ENCODE measurements at regions not wholly inside any gene's neighbourhood (a gene's known extent, or its start where the extent isn't known, plus 50 kb on each side); places are given as distances from the start of the nearest gene placed in this dataset.
A peak's percentile ranks its signal among the peaks of the same experiment; 100 is the strongest.

DNA sequence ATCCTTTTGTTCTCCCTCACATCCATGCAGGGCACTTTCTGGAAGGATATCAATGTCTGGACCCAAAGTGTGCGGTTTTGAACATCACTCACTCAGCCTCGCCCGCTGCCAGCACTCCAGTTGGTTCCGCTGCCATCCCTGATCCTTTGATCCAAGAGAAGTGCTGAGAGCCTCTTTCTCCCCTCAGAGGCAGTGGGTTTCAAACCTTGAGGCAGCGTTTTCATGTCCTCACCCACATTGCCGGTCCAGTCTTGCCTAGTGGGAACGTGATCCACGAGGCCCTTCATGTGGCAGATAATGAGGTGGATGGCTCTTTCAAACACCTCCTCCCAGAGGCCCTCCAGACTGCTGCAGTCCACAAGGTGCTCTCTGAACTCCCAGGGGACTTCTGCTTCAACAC, 122.2 kb downstream of the ACTL8 start:
- no peak for FAIRE-seq

DNA sequence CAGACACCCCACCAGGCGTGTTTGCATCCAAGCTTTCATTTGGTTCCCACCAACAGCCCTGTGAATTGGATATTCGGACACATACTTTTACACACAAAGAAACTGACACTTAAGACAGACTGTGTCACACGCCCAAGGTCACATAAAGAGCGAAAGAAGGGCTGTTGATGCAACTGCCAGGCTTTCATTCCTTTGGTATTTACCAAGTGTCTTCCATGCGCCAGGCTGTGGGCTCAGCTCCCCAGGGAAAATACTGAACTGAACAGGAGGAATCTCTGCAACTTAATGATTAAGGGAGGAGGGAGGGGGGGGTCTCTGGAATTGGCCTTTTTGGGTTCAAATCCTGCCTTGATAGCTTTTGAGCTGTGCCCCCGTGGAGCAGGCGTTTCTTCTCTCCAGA, 122.8 kb downstream of the ACTL8 start:
- no peak for DNase-seq (ENCODE audit: low spot score)

More for the DNA sequence above, 122.2 kb downstream of the ACTL8 start:
- DNase-seq (ENCODE audit: low spot score): no peak

DNA sequence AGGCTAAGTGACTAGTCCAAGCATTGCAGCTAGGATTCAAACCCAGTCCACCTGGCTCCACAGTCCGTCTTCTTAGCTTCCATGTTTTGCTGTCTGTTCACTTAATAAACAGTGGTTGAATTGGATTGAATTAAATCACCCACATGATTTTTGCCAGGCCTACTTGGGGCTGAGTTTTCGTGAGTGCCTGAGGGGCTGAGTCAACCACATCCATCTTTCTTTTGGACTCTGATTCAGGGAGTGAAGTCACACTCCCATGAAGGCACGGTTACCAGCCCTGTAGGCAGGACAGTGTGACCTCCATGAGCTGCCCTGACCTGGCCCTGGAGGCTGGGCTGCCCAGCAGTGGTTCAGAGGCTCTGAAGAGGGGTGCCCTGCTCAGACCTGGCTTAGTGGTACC, 123.7 kb downstream of the ACTL8 start:
- peak; percentile 84 for FAIRE-seq
- DNase-seq (ENCODE audit: low spot score): peak; percentile 75

More for the DNA sequence above, 122.8 kb downstream of the ACTL8 start:
- FAIRE-seq: no peak

DNA sequence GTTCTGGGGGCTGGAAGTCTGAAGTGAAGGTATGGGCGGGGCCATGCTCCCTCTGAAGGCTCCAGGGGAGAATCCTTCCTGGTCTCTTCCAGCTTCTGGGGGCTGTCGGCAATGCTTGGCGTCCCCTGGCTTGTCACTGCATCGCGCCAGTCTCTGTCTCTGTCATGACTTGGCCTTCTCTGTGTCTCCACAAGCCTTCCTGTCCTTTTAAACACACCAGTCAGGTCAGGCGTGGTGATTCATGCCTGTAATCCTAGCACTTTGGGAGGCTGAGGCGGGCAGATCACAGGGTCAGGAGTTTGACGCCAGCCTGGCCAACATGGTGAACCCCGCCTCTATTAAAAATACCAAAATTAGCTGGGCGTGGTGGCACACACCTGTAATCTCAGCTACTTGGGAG, 125.3 kb downstream of the ACTL8 start:
- no peak for DNase-seq (ENCODE audit: low spot score)

DNA sequence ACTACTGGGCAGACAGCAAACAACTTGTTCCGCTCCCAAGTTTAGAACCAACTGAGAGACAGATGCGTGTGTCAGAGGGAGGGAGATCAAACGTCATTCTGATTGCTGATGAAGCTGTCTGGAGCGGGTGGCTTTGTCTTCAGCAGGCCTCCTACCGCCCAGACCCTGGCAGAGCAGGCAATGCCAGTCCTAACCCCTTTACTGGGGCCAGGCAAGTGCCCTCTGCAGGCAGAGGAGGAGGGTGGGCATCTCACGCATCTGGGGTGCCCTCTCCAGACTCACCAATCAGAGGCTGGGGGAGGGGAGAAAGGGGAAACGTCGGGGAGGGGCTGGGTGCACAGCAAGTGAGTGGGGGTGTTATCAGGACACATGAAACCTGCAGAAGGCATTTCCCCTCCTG, 126.6 kb downstream of the ACTL8 start:
- FAIRE-seq (no peak), DNase-seq (ENCODE audit: low spot score) (no peak)

More for the DNA sequence above, 125.3 kb downstream of the ACTL8 start:
- no peak for FAIRE-seq

DNA sequence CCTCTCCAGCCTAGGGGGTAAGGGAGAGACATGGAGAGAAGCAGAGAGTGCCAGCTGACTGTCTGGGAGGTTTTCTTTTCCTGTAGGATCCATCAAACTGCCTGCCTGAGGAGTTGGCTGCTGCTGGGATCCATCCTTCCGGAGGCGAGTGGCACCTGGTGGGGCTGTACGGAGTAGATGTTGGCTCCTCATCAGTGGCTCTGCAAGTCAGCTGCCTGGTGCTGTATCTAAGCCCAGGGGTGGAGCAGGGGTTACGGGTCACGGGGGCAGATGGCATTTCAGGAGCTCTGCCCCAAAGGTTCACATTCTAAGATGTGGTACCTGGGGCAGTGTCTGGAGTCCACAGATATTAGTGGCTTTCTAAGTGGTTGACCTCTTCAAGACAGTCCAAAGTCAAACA, 128.0 kb downstream of the ACTL8 start:
- FAIRE-seq (no peak), DNase-seq (ENCODE audit: low spot score) (no peak)

DNA sequence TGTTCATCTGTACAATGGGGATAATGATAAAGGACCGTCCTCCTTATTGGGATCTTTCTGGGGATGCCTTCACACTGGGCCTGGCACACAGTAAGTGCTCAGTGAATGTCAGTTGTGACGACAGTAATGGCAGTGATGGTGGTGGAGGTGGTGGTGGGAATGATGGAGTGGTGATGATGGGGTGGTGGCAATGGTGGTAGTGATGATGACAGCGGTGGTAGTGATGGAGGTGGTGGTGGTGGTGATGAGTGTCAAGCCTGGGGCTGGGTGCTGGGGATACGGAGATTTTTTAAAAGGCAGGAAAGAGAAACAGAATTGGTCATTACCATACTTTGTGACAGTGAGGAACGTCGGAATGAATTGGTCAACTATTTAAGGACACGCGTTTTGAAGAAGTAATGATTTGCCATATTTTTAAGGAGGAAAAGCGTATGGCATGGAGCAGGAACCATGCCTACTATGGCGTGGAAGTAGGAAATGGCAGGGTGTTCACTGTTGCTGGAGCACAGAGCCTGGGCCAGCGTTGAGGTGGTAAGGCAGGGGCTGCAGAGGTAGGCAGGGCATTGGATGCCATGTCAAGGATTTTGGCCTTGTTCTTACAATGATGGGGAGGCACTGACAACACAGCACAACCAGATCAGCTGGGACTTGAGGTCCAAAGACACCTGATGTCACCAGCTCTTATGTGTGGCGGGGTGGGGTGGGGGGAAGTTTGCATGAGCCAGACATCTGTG, 128.7 kb downstream of the ACTL8 start:
- no peak for FAIRE-seq

DNA sequence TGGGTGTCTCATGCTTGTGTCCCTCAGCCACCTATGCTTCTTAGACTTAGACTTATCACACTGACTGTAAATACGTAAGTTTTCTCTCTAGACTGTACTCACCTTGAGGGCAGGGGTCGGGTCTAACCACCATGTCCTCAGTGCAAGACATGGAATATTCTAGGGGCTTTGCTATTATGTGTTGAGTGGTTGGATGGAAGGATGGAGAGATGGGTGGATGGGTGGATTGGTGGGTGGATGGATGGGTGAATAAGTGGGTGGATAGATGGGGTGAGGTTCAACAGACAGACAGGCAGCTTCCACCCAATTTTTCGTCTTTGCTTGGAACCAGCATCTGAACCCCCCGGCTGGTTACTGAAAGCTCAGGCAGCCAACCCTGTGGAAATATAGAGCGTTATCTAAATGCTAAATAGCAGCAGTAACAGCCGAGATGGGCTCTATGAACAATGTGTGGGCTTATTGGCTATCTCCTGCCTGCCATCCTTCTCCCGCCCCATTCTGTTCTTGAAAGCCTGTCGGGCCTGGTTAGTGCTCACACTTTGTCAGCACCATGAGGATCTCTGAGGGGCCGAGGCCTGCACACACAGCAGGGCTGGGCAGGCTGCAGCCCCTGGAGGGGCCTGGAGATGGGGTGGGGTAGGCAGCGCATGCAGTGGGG, 130.7 kb downstream of the ACTL8 start:
- FAIRE-seq (no peak), DNase-seq (ENCODE audit: low spot score) (no peak)

More for the DNA sequence above, 128.7 kb downstream of the ACTL8 start:
- DNase-seq (ENCODE audit: low spot score): no peak

DNA sequence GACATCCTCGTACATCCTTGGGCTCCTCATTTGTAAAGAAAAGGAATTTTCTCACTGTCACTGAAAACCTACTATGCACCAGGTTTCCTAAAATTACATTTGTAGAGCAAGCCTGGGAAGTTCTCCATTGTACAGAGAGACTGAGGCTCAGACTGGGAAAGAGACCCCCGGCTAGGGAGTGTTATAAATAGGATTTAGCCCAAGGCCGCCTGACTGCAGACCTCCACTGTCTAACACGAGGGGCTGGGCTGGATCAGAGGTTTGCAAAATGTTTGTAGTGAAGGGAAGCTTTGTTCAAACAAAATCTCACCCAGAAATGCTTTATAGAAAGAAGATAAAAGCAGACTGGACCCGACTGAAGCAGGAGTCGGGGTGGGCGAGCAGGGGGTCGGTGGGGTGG, 131.3 kb downstream of the ACTL8 start:
- no peak for FAIRE-seq
- no peak for DNase-seq (ENCODE audit: low spot score)

DNA sequence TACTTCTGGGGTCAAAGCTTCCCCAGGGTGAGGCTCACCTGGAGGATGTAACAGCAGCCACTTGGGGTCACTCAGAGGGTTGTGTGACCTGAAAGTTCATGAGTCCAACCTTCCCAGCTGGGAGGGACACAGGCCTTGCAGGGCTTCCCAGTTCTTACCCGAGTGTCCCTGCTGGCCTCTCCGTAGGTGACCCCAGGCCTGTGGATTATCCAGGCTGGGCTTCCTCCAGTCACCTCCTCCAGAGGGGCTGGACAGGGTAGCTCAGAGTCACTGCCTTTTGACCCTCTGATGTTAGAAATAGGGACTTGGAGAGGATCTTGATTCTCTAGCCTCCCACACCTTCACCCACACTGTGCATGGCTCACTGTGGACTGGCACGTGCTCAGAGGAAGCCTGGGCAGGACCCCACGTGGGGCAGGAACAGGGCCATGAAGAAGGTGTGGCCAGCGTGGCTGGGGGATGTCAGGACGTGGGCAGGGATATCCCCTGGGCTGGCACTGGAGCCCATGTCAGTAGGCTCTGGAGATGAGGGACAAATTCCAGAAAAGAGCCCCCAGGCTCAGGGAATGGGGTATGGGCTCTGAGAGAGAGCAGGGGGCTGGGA, 131.8 kb downstream of the ACTL8 start:
- DNase-seq (ENCODE audit: low spot score): no peak
- no peak for FAIRE-seq

DNA sequence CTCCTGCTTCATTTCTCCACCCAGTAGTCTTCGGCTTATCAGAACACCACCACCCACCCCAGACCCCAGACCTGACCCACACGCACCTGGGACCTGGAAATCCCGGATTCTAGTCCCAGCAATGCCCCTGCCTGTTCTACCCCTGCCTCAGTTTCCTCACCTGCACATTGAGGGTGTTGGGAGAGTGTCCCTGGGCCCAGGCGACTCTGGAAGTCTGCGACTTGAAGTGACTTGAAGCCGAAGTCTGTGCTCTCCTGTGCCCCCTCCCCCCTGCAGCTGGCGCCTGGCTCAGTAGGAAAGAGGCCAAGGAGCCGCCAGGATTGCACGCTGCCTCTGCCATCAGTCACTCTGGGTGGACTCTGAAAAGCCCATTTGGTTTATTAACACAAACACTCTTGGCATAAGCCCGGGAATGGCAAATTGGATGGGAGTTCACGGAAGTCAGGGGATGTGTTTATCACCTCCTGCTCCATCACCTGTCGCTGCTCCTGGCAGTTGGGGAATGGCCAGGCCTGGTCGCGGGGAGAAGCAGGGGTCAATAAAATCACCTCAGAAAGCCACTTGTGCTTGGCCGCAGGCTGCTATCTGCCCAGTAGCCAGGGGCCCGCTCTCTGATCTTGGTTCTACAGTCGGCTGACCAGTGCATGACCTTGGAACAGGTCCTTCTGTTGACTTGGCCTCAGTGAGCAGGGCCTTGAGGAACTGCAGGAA, 132.7 kb downstream of the ACTL8 start:
- FAIRE-seq (no peak), DNase-seq (ENCODE audit: low spot score) (no peak)

DNA sequence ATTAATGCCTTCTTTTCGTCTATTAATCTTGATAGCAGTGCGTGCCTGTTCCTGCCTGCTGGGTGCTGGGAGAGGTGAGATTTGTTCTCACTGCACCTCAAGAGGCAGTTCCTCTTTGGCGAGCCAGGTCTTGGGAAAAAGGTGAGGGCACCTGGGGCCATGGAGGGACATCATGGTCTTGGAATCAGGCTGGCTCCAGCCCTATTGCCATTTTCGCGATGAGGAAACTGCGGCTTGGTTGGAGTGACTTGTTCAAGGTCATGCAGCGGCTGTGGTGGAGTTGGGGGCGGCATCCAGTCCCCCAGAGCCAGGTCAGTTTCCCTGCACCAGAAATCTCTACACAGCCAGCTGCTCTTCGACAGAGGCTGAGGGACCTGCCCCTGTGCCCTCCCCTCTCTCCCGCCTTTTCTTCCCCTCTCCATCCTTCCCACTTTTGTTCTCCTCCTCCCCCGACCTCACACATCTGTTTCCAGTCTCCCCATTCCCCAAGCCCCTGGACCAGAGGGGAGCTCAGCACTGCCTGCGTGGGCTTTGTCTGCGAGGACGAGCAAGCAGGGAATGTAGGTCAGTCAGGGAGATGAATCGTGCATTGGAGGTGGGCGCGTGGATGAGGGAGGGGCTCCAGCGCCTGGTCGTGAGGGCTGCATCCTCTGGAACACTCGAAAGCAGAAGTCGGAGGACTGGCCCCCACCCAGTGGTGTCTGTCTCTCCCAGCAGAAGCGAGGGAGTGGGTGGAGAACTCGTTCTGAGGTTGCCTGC, 135.1 kb downstream of the ACTL8 start:
- DNase-seq (ENCODE audit: low spot score): no peak
- FAIRE-seq: no peak

DNA sequence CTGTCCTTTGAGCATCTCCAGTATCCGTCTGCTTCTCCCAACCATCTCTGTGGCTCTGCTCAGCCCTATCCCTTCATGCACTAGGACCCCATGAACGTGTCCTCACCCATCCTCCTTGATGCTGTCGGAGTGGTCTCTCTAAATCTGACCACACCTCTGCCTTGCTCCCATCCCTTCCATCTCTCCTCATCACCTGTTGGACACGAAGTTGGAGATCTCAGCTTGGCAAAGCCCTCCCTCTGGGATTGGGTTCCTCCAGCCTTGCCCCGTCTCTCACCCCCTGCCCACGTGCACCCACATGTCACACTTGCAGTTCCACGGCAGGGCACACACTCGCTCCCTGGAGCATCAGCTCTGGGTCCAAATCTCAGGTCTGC, 135.7 kb downstream of the ACTL8 start:
- no peak for FAIRE-seq
- no peak for DNase-seq (ENCODE audit: low spot score)

DNA sequence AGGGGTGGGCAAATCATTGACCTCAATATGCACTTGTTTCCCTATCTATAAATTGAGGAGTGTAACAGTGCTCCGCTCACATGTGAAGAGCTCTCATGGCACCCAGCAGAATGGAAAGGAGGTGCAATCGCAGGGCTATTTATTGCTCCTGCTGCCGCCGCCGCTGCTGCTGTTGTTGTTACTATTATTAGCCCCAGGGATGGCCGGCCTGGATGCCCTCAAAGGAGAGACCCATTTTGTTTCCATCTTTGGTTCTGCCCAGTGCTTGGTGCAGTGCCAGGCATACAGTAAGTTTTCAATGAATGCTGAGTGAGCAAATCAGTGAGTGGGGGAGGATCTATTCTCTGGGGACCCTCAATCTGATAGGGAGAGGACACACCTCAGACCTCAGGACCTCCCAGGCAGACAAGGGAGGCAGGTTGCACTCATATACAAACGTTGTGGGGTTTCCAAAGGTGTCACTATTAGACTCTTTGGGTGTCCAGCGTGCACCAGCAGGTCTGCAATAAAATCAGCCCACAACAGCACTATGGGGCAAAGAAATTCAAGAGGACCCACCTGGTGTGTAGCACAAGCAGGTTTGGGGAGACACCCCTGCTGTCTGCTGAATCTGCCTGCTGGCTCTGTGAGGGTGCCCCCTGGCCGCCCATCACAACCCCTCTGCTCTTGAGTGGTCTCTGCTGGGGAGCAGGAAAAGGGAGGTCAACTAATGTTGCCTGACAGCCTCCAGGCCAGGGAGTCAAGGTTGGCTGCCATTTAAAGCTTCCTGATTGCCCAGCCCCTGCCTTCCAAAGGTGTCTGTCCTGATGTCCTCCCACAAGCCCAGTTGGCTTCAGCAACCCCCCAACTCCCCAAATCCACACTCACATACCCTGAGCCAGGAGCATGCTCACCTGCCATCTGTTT, 136.3 kb downstream of the ACTL8 start:
- FAIRE-seq (no peak), DNase-seq (ENCODE audit: low spot score) (no peak)

DNA sequence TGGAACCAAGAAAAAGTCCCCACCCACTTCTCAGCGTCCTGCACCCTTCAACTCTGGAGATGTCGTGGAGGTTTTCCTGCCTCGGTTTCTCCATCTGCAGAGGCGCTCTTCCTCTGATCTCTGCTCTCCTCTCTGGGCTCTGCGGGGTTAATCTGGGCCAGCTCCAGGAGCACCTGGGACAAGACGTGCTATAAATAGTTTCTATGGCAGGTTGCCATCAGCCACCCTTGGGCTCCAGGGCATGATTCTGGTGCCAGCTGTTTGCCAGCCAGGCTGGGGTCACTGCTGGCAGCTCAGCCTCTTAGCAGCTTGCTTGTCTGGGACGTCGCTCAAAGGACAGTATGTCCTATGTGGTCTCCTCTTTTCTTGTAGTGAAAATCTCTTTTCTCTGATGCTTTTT, 137.1 kb downstream of the ACTL8 start:
- DNase-seq (ENCODE audit: low spot score) (no peak), FAIRE-seq (no peak)

DNA sequence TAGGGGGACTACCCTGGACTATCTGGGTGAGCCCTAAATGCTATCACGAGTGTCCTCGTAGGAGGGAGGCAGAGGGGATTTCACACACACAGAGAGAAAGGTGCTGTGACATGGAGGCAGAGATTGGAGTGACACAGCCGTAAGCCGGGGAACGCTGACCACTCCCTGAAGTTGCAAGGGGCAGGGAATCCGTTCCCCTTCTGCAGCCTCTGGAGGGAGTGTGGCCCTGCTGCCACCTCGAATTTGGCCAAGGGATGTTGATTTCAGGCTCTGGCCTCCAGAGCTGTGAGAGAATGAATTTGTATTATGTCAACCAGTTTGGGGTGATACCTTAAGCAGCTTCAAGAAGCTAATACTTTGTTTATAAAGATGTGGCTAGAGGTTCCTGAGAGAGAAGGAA, 137.7 kb downstream of the ACTL8 start:
- no peak for FAIRE-seq
- DNase-seq (ENCODE audit: low spot score): no peak

DNA sequence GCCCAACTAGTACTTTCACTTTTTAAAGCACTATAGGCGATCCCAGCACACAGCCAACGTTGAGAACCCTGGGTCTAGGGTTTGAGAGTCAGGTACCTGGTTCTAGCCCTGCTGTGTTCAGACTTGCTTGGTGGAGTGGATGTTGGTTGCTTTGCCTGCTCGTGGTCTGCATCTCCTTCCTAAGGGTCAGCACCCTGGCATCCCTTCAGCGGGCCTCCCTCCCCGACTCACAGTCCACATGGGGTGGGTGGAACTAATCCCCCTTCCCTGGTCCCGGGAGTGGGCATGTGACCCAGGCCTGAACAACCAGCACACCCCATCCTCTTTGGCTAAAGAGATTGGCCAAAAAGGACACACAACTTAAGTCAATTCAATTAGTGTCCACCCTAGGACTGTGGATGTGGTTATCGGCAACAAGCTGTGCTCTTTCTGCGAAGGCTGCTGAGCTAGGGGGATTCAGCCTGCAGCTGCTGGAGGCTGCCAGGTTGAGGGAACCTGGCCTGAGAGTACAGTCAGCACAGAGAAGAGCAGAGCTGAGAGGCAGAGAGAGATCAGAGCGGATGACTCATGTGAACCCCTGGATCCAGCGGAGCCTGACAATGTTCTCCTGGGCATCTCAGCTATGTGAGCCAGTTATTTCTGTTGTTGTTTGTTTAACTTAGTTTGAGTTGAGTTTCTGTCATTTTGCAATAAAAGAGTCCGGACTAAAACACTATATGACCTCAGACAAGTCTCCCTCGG, 138.9 kb downstream of the ACTL8 start:
- DNase-seq (ENCODE audit: low spot score): peak; percentile 28
- no peak for FAIRE-seq

DNA sequence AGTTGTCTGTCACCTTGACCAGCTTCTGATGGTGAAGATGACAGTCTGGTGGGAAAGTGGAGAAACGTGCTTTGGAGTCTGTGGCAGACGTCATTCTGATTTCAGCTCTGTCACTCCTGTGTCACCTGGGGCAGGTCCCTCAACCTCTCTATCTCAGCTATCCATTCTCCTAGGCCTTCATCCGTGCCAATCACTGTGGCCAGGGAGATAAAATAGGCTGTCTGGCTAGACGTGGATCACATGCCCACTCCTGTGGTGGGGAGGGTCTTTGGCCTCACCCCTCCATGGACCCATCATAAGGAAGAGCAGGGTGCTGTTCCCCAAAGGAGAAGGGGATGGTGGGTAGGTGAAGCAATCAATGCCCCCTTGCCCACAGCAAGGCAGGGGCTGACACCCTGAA, 140.3 kb downstream of the ACTL8 start:
- no peak for DNase-seq (ENCODE audit: low spot score)
- FAIRE-seq: no peak

DNA sequence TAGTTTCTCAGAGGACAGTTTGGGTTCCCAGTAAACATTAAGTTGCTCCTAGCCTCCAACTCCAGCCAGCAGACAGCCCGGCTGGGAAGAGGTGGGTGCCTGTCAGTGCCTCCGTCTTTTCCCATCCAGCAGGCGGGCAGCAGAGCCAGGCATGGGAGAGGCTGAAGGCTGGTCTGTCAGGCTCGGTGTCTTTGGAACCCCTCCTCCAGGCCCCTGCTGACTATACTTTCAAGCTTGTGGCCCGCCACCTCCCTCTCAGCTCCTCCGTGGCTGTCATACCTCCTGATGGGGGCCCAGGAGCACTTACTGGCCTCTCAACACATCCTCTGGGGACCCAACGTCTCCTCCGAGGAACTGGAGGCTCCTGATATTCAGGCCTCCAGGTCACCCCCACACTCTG, 140.9 kb downstream of the ACTL8 start:
- DNase-seq (ENCODE audit: low spot score): no peak
- FAIRE-seq: no peak

DNA sequence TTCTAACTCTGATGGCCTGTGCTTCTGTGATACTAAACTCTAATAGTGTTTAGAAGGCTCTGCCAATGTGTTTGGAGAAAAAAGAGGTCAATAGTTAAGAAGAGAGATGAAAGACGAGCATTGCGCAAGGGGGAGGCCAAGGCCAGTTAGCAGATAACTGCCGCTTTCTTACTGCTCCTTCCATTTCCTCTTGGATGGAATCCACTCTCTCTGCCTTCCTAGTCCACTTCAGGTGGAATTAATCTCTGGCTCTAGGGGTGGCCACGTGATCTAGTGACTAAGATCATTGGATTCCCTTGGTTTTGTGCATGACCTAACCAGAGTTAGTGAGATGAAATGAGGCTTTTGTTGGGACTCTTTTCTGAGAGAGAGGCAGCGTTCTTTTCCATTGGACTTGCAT, 148.3 kb downstream of the ACTL8 start:
- DNase-seq (ENCODE audit: low spot score) (peak; percentile 67), FAIRE-seq (peak; percentile 50)
